SW480 (cell line): ENCODE measurements at regions not wholly inside any gene's neighbourhood (a gene's known extent, or its start where the extent isn't known, plus 50 kb on each side); places are given as distances from the start of the nearest gene placed in this dataset.

ENCODE experiments used
- DNase-seq: peaks from one replicate; pipeline ENCODE4 v3.0.0-alpha.2; 2016; ENCODE audit warnings: low spot score

GRCh38 chr2:221822416-221822815 lies 250.3 kb upstream of the EPHA4 start:
- no peak for DNase-seq

GRCh38 chr2:221818616-221819320 lies 246.7 kb upstream of the EPHA4 start:
- peak; percentile 44 for DNase-seq

- DNase-seq: no peak
Observed at GRCh38 chr2:221817878-221818277, 245.8 kb upstream of the EPHA4 start.

- DNase-seq: peak; percentile 7
Observed at GRCh38 chr2:221817052-221817451, 244.9 kb upstream of the EPHA4 start.

- no peak for DNase-seq
Observed at GRCh38 chr2:221816566-221816965, 244.5 kb upstream of the EPHA4 start.

DNA sequence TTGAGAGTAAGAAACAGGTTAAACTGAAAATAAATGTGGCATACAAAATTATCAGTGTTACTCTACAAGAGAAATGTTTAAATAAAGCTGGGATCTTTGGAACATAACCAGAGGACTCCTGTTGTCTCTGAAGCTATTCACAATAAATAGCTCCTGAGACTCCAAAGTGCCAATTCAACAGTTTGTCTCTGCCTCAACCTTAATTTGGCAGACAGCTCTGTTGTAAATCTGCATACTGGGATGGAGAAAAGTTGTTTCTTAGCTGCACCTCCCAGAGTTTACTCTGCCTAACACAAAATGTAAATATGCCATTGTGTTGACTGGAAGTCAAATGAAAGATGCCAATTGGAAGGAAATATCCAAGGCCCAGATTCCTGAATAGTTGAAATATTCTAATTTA lies 238.5 kb upstream of the EPHA4 start:
- DNase-seq: no peak

DNA sequence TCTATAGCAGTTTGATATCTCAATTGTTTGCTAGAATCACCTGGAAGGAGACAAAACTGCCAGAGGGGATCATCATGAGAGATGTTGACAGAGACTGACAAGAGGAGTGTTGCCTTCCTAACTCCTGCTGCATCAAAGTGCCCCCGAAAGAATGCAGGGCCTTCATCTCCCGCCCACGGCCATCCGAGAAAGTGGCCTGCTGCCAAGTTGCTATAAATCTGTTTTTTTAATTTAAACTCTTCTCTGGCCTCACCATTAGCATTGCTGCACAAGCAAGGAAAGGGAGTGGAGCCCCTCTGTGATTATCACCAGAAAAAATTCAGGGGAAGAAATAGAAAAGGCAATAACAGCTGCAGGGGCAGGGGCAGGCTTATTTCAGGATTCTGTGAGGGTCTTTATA lies 238.1 kb upstream of the EPHA4 start:
- DNase-seq: no peak

GRCh38 chr2:221808488-221808887 lies 236.4 kb upstream of the EPHA4 start:
- DNase-seq: no peak

GRCh38 chr2:221807706-221808105 lies 235.6 kb upstream of the EPHA4 start:
- DNase-seq: no peak

- DNase-seq: no peak
Observed at GRCh38 chr2:221802089-221802488, 230.0 kb upstream of the EPHA4 start.

DNA sequence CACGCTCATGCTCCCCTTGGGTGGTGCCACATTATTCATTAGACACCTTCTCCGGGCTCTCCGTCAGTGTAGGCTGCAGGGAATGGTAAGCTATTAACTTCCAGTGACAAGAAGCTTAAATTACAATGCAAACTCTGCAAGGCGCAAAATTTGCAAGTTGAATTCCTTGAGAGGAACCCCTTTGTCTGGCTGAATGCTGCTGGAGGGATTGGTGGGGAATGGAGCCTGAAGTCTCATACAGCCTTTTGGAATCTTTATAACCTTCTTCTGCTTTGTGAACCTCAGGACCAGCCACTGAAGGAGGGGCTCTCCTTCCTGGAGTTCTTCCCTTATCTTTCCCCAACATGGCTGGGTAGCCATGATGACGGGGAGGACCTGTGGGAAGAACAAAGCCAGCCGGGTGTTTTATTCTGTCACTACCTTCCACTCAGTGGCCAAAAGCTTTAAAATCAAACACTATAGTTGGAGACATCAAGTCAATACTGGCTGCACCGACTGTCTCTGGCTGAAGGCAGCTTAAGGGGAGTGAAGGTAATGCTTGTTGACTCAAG lies 220.9 kb upstream of the EPHA4 start:
- DNase-seq: no peak

GRCh38 chr2:221791844-221792243 lies 219.7 kb upstream of the EPHA4 start:
- DNase-seq: no peak

DNA sequence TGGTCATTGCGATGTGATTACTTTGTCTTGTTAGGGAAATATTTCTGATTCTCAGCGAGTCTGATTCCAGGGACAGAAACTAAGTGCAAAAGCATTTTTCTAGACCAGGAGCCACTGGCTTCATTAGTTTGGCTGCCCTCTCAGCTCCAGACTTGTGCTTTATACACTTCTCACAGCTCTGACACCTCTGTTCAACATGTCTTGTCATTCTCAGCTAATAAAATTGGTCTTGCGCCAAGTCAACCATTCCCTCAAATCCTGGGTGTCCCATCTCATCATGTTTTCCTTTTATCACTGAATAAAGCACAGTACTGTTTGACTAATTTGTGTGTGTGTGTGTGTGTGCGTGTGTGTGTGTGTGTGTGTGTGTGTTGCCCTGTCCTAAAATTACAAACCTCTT lies 215.5 kb upstream of the EPHA4 start:
- no peak for DNase-seq

DNA sequence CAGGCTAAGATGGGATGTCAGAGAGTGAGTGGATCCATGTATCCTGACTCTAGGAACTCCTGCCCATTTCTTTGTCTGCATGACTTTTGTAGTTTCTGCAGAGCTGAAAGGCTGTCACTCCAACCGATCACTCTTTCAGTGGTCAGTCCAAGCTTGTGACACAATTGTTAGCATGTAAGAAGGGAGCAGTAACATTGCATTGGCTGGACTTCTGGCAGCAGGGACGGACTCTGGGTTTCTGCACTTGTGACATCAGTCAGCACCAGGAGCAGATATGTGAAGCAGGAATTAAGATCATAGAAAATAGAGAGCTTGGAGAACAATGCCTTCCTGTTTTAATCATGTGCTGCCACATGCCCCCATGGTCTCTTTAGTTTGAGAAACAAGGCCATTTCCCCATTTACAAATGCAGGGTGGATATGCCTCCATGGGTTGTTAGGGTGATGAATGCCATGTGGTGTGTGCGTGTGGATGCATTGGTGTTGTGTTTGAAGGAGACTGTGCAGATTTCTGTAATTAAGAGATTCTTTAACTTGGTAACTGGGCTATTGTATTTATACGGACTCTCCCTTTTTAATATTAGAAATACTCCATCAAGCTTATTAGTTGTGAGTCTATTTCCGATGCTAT lies 214.3 kb upstream of the EPHA4 start:
- DNase-seq: no peak

GRCh38 chr2:221780281-221780688 lies 208.2 kb upstream of the EPHA4 start:
- DNase-seq: no peak

GRCh38 chr2:221779614-221780067 lies 207.5 kb upstream of the EPHA4 start:
- no peak for DNase-seq

GRCh38 chr2:221778025-221778424 lies 205.9 kb upstream of the EPHA4 start:
- DNase-seq: no peak

- DNase-seq: no peak
Observed at GRCh38 chr2:221777119-221777518, 205.0 kb upstream of the EPHA4 start.

GRCh38 chr2:221775096-221775495 lies 203.0 kb upstream of the EPHA4 start:
- DNase-seq: no peak

DNA sequence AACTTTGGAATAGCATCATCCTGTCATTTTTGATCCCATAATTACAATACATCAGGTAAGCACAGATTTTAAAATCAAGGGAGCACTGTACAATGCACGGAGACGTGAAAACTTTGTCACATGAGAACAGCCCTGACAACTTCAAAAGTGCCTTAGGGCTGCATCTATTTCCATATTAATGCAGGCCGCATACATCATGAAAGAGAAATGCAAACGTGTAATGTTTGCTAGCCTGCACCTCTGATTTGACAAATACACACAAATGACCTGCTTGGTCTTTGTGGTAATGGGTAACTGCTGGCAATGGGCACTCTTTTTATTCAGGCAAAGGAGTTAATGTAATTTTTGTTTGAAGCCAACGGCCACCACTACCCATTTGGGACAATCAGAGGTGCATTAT lies 202.0 kb upstream of the EPHA4 start:
- DNase-seq: no peak

DNA sequence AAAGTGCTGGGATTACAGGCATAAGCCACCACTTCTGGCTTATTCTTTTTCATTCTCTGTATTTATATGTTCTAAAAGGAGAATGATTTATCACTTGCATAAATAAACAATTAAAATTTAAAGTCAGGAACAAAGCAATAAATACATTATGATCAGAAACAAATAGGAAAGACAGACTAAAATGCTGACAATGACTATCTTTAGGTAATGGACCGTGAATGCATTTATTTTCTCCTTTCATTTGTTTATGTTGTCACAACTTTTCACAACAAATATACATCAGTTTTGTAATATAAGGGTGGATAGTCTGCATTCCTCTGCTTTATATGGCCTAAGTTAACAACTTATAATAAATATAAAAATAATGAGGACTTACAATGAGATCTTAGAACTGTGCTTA lies 199.2 kb upstream of the EPHA4 start:
- DNase-seq: no peak

GRCh38 chr2:221767106-221768012 lies 195.3 kb upstream of the EPHA4 start:
- no peak for DNase-seq

DNA sequence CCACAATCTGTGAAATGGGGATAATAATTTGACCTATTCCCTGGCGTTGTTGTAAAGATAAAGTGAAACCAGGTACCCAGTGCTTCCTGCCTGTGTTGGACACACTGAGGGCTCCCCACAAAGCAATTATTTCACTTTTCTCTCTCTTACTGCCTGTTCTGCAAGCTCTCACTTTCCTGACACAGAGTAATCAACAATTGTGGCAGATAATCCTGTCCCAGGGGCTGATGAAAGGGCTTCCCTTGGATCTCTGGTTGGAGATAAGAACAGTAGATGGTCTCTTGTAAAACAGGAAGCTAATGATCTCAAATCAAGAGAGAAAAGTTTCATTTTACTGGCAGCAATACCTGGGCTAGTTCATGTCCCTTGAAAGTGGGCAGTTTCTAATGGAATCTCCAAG lies 190.4 kb upstream of the EPHA4 start:
- no peak for DNase-seq
